ENCODE measurements at regions not wholly inside any gene's neighbourhood (a gene's known extent, or its start where the extent isn't known, plus 50 kb on each side); places are given as distances from the start of the nearest gene placed in this dataset.

GRCh38 chr7:124276005-124276622, 243.2 kb upstream of the TMEM229A start:
- H3K36me3 Mint-ChIP-seq, result no peaks in the 10 kb centered on the region
- ChIA-PET POLR2A (no interaction called here), CTCF (interaction anchor here (0.6 to 2.0 kb wide), 17 partner anchors 9 to 640 kb away, joined by 3 to 13 read pairs (median 4); partner anchors contain the start of gene GPR37)
- ATAC-seq, result peak; percentile 100
- peak; percentile 71 for TF ChIP-seq CTCF (IDR thresholded peaks at IDR 0.05)
- TF ChIP-seq PRDM15 (CRISPR knock-in tag; IDR thresholded peaks at IDR 0.05), result no peak
- peaks cover 13% of the 10 kb centered on the region for H3K4me1 Mint-ChIP-seq
- peak overlapping the region; percentile 24; the same call in 1 of the 2 replicates for H3K27ac Mint-ChIP-seq
- H3K27me3 Mint-ChIP-seq (ENCODE audit: low read depth), result no peaks in the 10 kb centered on the region
- peaks cover 10% of the 10 kb centered on the region; the same call in 1 of the 2 replicates for H3K9me3 Mint-ChIP-seq
- H3K4me3 Mint-ChIP-seq, result no peak overlapping the region
- DNase-seq (ENCODE audit: low spot score), result peak; percentile 68

GRCh38 chr7:124275411-124275810, 242.5 kb upstream of the TMEM229A start:
- H3K4me1 Mint-ChIP-seq, result peaks cover 13% of the 10 kb centered on the region
- peaks cover 10% of the 10 kb centered on the region; the same call in 1 of the 2 replicates for H3K9me3 Mint-ChIP-seq
- POLR2A ChIA-PET, result no interaction called here
- H3K27me3 Mint-ChIP-seq (ENCODE audit: low read depth), result no peaks in the 10 kb centered on the region
- no peak overlapping the region for H3K4me3 Mint-ChIP-seq
- H3K27ac Mint-ChIP-seq, result no peak overlapping the region
- DNase-seq (ENCODE audit: low spot score), result no peak
- no peaks in the 10 kb centered on the region for H3K36me3 Mint-ChIP-seq
- CTCF ChIA-PET, result interaction anchor here (0.7 to 2.0 kb wide), 13 partner anchors 9 to 639 kb away, joined by 3 to 13 read pairs (median 4); partner anchors contain the start of gene GPR37
- TF ChIP-seq ZNF281 (CRISPR knock-in tag; IDR thresholded peaks at IDR 0.05) (no peak), ZMAT4 (CRISPR knock-in tag; IDR thresholded peaks at IDR 0.05) (no peak), TEAD1 (CRISPR knock-in tag; IDR thresholded peaks at IDR 0.05) (no peak), ZBTB43 (CRISPR knock-in tag; IDR thresholded peaks at IDR 0.05) (no peak)
- ATAC-seq, result no peak

GRCh38 chr7:124269774-124270173, 236.9 kb upstream of the TMEM229A start:
- Mint-ChIP-seq H3K4me3 (no peak overlapping the region), H3K27me3 (ENCODE audit: low read depth) (no peaks in the 10 kb centered on the region), H3K4me1 (no peaks in the 10 kb centered on the region), H3K9me3 (no peaks in the 10 kb centered on the region), H3K36me3 (no peaks in the 10 kb centered on the region), H3K27ac (no peak overlapping the region)
- DNase-seq (ENCODE audit: low spot score), result no peak
- ATAC-seq, result no peak
- POLR2A ChIA-PET, result no interaction called here
- CTCF ChIA-PET, result no interaction called here
- TF ChIP-seq ATF2 (CRISPR knock-in tag; IDR thresholded peaks at IDR 0.05; ENCODE audit: borderline replicate concordance, low read depth), result no peak
- no peak for TF ChIP-seq ATF3 (CRISPR knock-in tag; conservative IDR thresholded peaks at IDR 0.05)
- TF ChIP-seq E2F4 (CRISPR knock-in tag; IDR thresholded peaks at IDR 0.05; ENCODE audit: borderline replicate concordance, low read depth), result no peak
- TF ChIP-seq FOXK1 (CRISPR knock-in tag; IDR thresholded peaks at IDR 0.05), result no peak
- TF ChIP-seq ATF6 (CRISPR knock-in tag; IDR thresholded peaks at IDR 0.05), result no peak
- no peak for TF ChIP-seq PREB (CRISPR knock-in tag; IDR thresholded peaks at IDR 0.05; ENCODE audit: borderline replicate concordance)
- TF ChIP-seq SMAD4 (CRISPR knock-in tag; IDR thresholded peaks at IDR 0.05), result no peak

Measured in WTC11 (cell line).